SK-N-SH (cell line): ENCODE measurements at regions not wholly inside any gene's neighbourhood (a gene's known extent, or its start where the extent isn't known, plus 50 kb on each side); places are given as distances from the start of the nearest gene placed in this dataset.

Experiments used
- CTCF ChIA-PET: fragments of 300-600, 350-600 bp; formaldehyde crosslinking; extraction: SDS; loops from one replicate; lab custom pipeline; 2021; lab: Yijun Ruan, JAX
- POLR2A ChIA-PET: fragments of 350-600 bp; sonication (Branson Sonifier 250); formaldehyde crosslinking; extraction: SDS; loops from one replicate; lab custom pipeline; 2020; ENCODE audit warnings: antibody characterized with exemption, inconsistent platforms; lab: Yijun Ruan, JAX
- DNase-seq: peaks from one replicate; pipeline ENCODE4 v3.0.0; 2012
- H2AFZ ChIP-seq: fragments of 200-600 bp; sonication (generic); 2 replicates; pipeline ENCODE4 v1.8.1; 2016; ENCODE audit warnings: antibody characterized with exemption, mild to moderate bottlenecking, low read depth
- H3F3A ChIP-seq: fragments of 200-600 bp; sonication (generic); replicated peaks from 2 replicates; pipeline ENCODE3; 2016; ENCODE audit warnings: antibody characterized with exemption, mild to moderate bottlenecking; ENCODE audit not compliant: insufficient read depth
- H3K27ac ChIP-seq, 2 experiments: fragments of 200-500 bp in 1 of 2; fragments of 200-600 bp in 1 of 2; sonication (Bioruptor generic) in 1 of 2; sonication (generic), shearing (Covaris generic) in 1 of 2; 2 replicates each; pipeline versions ENCODE4 v1.5.1 to v1.6.1; 2014 to 2016; ENCODE audit warnings: low read depth in 2 of 2, inconsistent platforms in 1 of 2, low read length in 1 of 2, mild to moderate bottlenecking in 1 of 2, mixed read lengths in 1 of 2
- H3K27me3 ChIP-seq: fragments of 200-600 bp; sonication (generic), shearing (Covaris generic); 2 replicates; pipeline ENCODE4 v1.6.1; 2016; ENCODE audit warnings: mixed run types; ENCODE audit not compliant: insufficient read depth
- H3K36me3 ChIP-seq, 2 experiments: fragments of 200-500 bp in 1 of 2; fragments of 200-600 bp in 1 of 2; sonication (Bioruptor generic) in 1 of 2; sonication (generic) in 1 of 2; replicated peaks in 1 of 2; 2 replicates each; pipeline versions ENCODE3 to v1.5.1; 2014 to 2016; ENCODE audit warnings: low read length in 1 of 2, mild to moderate bottlenecking in 1 of 2; ENCODE audit not compliant: insufficient read depth in 2 of 2, control insufficient read depth in 1 of 2
- H3K4me1 ChIP-seq, 2 experiments: fragments of 200-500 bp in 1 of 2; fragments of 200-600 bp in 1 of 2; sonication (Bioruptor generic) in 1 of 2; sonication (generic), shearing (Covaris generic) in 1 of 2; 2 replicates each; pipeline versions ENCODE4 v1.5.1 to v1.6.1; 2014 to 2016; ENCODE audit warnings: low read depth in 1 of 2, low read length in 1 of 2, mixed run types in 1 of 2; ENCODE audit not compliant: insufficient read depth in 2 of 2, control insufficient read depth in 1 of 2
- H3K4me2 ChIP-seq: fragments of 200-600 bp; sonication (generic), shearing (Covaris generic); 2 replicates; pipeline ENCODE4 v1.6.1; 2017; ENCODE audit warnings: mixed run types
- H3K4me3 ChIP-seq, 2 experiments: fragments of 200-500 bp in 1 of 2; fragments of 200-600 bp in 1 of 2; sonication (Bioruptor generic) in 1 of 2; sonication (generic), shearing (Covaris generic) in 1 of 2; 2 replicates each; pipeline versions ENCODE4 v1.5.1 to v1.8.1; 2014 to 2016; ENCODE audit warnings: low read depth in 2 of 2, inconsistent platforms in 1 of 2, low read length in 1 of 2, mild to moderate bottlenecking in 1 of 2, mixed read lengths in 1 of 2, moderate library complexity in 1 of 2
- H3K79me2 ChIP-seq: fragments of 200-600 bp; sonication (generic); 2 replicates; pipeline ENCODE4 v1.8.1; 2017; ENCODE audit warnings: mild to moderate bottlenecking; ENCODE audit not compliant: insufficient read depth
- H3K9ac ChIP-seq: fragments of 200-600 bp; sonication (generic); 2 replicates; pipeline ENCODE4 v1.6.1; 2017; ENCODE audit warnings: mixed run types
- H3K9me2 ChIP-seq: fragments of 200-600 bp; sonication (generic); 2 replicates; pipeline ENCODE4 v1.6.1; 2017; ENCODE audit warnings: mixed run types
- H3K9me3 ChIP-seq: fragments of 200-600 bp; sonication (generic); 2 replicates; pipeline ENCODE4 v1.6.1; 2017; ENCODE audit warnings: mixed run types, mild to moderate bottlenecking, moderate library complexity
- H4K20me1 ChIP-seq: fragments of 200-600 bp; sonication (generic); 2 replicates; pipeline ENCODE4 v1.6.1; 2017; ENCODE audit warnings: mild to moderate bottlenecking, mixed run types; ENCODE audit not compliant: insufficient read depth
- CHD2 ChIP-seq: fragments of 150-350 bp; IDR thresholded peaks from 2 replicates; pipeline ENCODE4 v1.6.1; 2018; ENCODE audit warnings: low read length; ENCODE audit not compliant: partially characterized antibody
- CTCF ChIP-seq: fragments of 200-600 bp; sonication (generic); IDR thresholded peaks from 2 replicates; pipeline ENCODE4 v1.6.1; 2017; ENCODE audit warnings: antibody characterized with exemption, mild to moderate bottlenecking, moderate library complexity
- ELF1 ChIP-seq: IDR thresholded peaks from 2 replicates; pipeline ENCODE4 v1.4.0; 2012
- EP300 ChIP-seq, 2 experiments: IDR thresholded peaks; 2 replicates each; pipeline versions ENCODE4 v1.4.0 to v1.6.1; 2012; ENCODE audit warnings: borderline replicate concordance in 1 of 2, low read depth in 1 of 2, low read length in 1 of 2
- EZH2phosphoT487 ChIP-seq: fragments of 200-600 bp; sonication (generic); IDR thresholded peaks from 2 replicates; pipeline ENCODE4 v1.6.1; 2017; ENCODE audit warnings: low read depth, mixed run types, mild to moderate bottlenecking, antibody characterized with exemption, moderate library complexity, borderline replicate concordance
- FOXJ3 ChIP-seq: sonication (generic); formaldehyde crosslinking; IDR thresholded peaks from 2 replicates; pipeline ENCODE4 v1.5.1; 2020; ENCODE audit warnings: mild to moderate bottlenecking, missing genetic modification reagents
- FOXM1 ChIP-seq: IDR thresholded peaks from 2 replicates; pipeline ENCODE4 v1.4.0; 2012; ENCODE audit warnings: low read depth, mild to moderate bottlenecking
- GABPA ChIP-seq: IDR thresholded peaks from 2 replicates; pipeline ENCODE4 v1.4.0; 2012; ENCODE audit warnings: low read depth, mild to moderate bottlenecking
- GATA2 ChIP-seq: sonication (generic); formaldehyde crosslinking; IDR thresholded peaks from 2 replicates; pipeline ENCODE4 v1.5.0; 2020; ENCODE audit warnings: mild to moderate bottlenecking, missing genetic modification reagents
- JUND ChIP-seq: IDR thresholded peaks from 2 replicates; pipeline ENCODE4 v1.4.0; 2012
- MEF2A ChIP-seq: IDR thresholded peaks from 2 replicates; pipeline ENCODE4 v1.4.0; 2012; ENCODE audit warnings: low read depth, borderline replicate concordance
- NFIC ChIP-seq: IDR thresholded peaks from 2 replicates; pipeline ENCODE4 v1.4.0; 2012; ENCODE audit warnings: borderline replicate concordance
- NRF1 ChIP-seq: IDR thresholded peaks from 2 replicates; pipeline ENCODE4 v1.6.1; 2012; ENCODE audit warnings: low read depth, mild to moderate bottlenecking, low read length
- PBX3 ChIP-seq: IDR thresholded peaks from 2 replicates; pipeline ENCODE4; 2012
- RAD21 ChIP-seq: IDR thresholded peaks from 2 replicates; pipeline ENCODE4 v1.6.1; 2012; ENCODE audit warnings: mild to moderate bottlenecking, low read length
- RCOR1 ChIP-seq: fragments of 150-350 bp; IDR thresholded peaks from 2 replicates; pipeline ENCODE4 v1.6.1; 2017; ENCODE audit warnings: antibody characterized with exemption, low read length
- SIN3A ChIP-seq: IDR thresholded peaks from 2 replicates; pipeline ENCODE4 v1.6.1; 2012; ENCODE audit warnings: low read depth, mild to moderate bottlenecking, low read length, moderate library complexity, borderline replicate concordance
- SMC3 ChIP-seq: IDR thresholded peaks from 2 replicates; pipeline ENCODE4 v1.6.1; 2012; ENCODE audit warnings: low read depth, low read length, improper control_type of control experiment
- TAF1 ChIP-seq: IDR thresholded peaks from 2 replicates; pipeline ENCODE4 v1.6.1; 2012; ENCODE audit warnings: low read depth, mild to moderate bottlenecking, low read length, moderate library complexity, borderline replicate concordance
- TEAD4 ChIP-seq: IDR thresholded peaks from 2 replicates; pipeline ENCODE4 v1.4.0; 2012; ENCODE audit warnings: mild to moderate bottlenecking, borderline replicate concordance; ENCODE audit not compliant: insufficient read depth
- USF2 ChIP-seq: fragments of 150-350 bp; IDR thresholded peaks from 2 replicates; pipeline ENCODE4 v1.6.1; 2017; ENCODE audit warnings: antibody characterized with exemption, low read length, low read depth, borderline replicate concordance
- YY1 ChIP-seq: IDR thresholded peaks from 2 replicates; pipeline ENCODE4 v1.4.0; 2012; ENCODE audit warnings: low read depth, mild to moderate bottlenecking
- WGBS: methylation state at CpG from one replicate; pipeline ENCODE4 v1.1.6; 2017; ENCODE audit warnings: low lambda C conversion rate; 5-methylcytosine and 5-hydroxymethylcytosine counted together

- no peaks in the 10 kb centered on the region for H3K9me2 ChIP-seq
- no peak overlapping the region for H3K27ac ChIP-seq
- CTCF ChIA-PET: interaction anchor here (1.5 to 5.6 kb wide), 2 partner anchors 153 to 161 kb away, joined by 3 to 147 read pairs; no protein-coding TSS in a partner anchor
- H3K4me1 ChIP-seq: peaks cover 0 to 3% of the 10 kb centered on the region in 2 experiments; a peak in 2 of 4 replicates
- no peaks in the 10 kb centered on the region for H3K36me3 ChIP-seq
- no peaks in the 10 kb centered on the region for H3K27me3 ChIP-seq
- DNase-seq: no peak
- POLR2A ChIA-PET: no interaction called here
- no peak overlapping the region for H3K4me3 ChIP-seq
- H3F3A ChIP-seq: no peaks in the 10 kb centered on the region
- H3K9ac ChIP-seq: no peak overlapping the region
- H2AFZ ChIP-seq: no peak overlapping the region
- 60% methylated on average over 7 of the region's 7 CpGs for WGBS
- H4K20me1 ChIP-seq: no peaks in the 10 kb centered on the region
- TF ChIP-seq FOXJ3 (CRISPR knock-in tag) (no peak), FOXM1 (no peak), NFIC (no peak), NRF1 (no peak), SIN3A (no peak), YY1 (no peak), RCOR1 (no peak), TAF1 (no peak), PBX3 (no peak), EP300 (IDR thresholded peaks at IDR 0.05; ENCODE audit: borderline replicate concordance in 1 of 2, low read depth in 1 of 2, low read length in 1 of 2) (no peak), USF2 (no peak), JUND (no peak)
- no peak overlapping the region for H3K4me2 ChIP-seq
- H3K79me2 ChIP-seq: no peaks in the 10 kb centered on the region
- no peaks in the 10 kb centered on the region for H3K9me3 ChIP-seq
These were observed 64.6 kb upstream of the POU2AF1 start for GRCh38 chr11:111443640-111444039.

GRCh38 chr11:111443032-111443431 is 64.0 kb upstream of the POU2AF1 start:
- no peaks in the 10 kb centered on the region for H3K36me3 ChIP-seq
- DNase-seq: no peak
- H2AFZ ChIP-seq: no peak overlapping the region
- peaks cover 0 to 3% of the 10 kb centered on the region in 2 experiments; a peak in 2 of 4 replicates for H3K4me1 ChIP-seq
- H3F3A ChIP-seq: no peaks in the 10 kb centered on the region
- no peaks in the 10 kb centered on the region for H3K9me2 ChIP-seq
- TF ChIP-seq SMC3 (no peak), MEF2A (no peak), EZH2phosphoT487 (no peak), CTCF (no peak), RAD21 (no peak), CHD2 (no peak), GATA2 (CRISPR knock-in tag) (no peak), NRF1 (no peak), GABPA (no peak), ELF1 (no peak), TAF1 (no peak), TEAD4 (no peak)
- TF ChIP-seq, all 33 proteins: peak for 0
- ChIA-PET POLR2A (no interaction called here), CTCF (interaction anchor here (5.6 kb wide), 1 partner anchor 161 kb away, joined by 147 read pairs; no protein-coding TSS in a partner anchor)
- no peak overlapping the region for H3K27ac ChIP-seq
- no peaks in the 10 kb centered on the region for H3K27me3 ChIP-seq
- H3K79me2 ChIP-seq: no peaks in the 10 kb centered on the region
- H3K9me3 ChIP-seq: no peaks in the 10 kb centered on the region
- no peak overlapping the region for H3K9ac ChIP-seq
- no peaks in the 10 kb centered on the region for H4K20me1 ChIP-seq
- WGBS: 51% methylated on average over 2 of the region's 2 CpGs
- no peak overlapping the region for H3K4me3 ChIP-seq
- no peak overlapping the region for H3K4me2 ChIP-seq
